ENCODE measurements at regions not wholly inside any gene's neighbourhood (a gene's known extent, or its start where the extent isn't known, plus 50 kb on each side); places are given as distances from the start of the nearest gene placed in this dataset.
A peak's percentile ranks its signal among the peaks of the same experiment; 100 is the strongest.

- no peak for ATAC-seq
- Histone ChIP-seq H3K9me3 (replicated peaks; ENCODE audit: control insufficient read depth, insufficient read depth, low read depth, low read length) (no peaks in the 10 kb centered on the region), H3K4me3 (no peak overlapping the region), H2AFZ (ENCODE audit: low read depth, low read length) (no peak overlapping the region), H4K20me1 (replicated peaks; ENCODE audit: control insufficient read depth, insufficient read depth, low read length) (peaks cover 32% of the 10 kb centered on the region), H3K4me2 (ENCODE audit: insufficient read depth, low read length) (no peak overlapping the region), H3K36me3 (ENCODE audit: control insufficient read depth, insufficient read depth, low read length) (peaks cover 20% of the 10 kb centered on the region; the same call in 2 of the 3 replicates), H3K9ac (ENCODE audit: insufficient read depth in 1 of 2, low read depth in 2 of 2, low read length in 2 of 2) (peak overlapping the region in 1 of 2 experiments; percentile 61; a peak in 1 of 4 replicates), H3K79me2 (ENCODE audit: control insufficient read depth, insufficient read depth, low read length) (peaks cover 46% of the 10 kb centered on the region), H3K4me1 (replicated peaks in 1 of 2; ENCODE audit: control insufficient read depth in 2 of 2, insufficient read depth in 2 of 2, low read length in 2 of 2) (peaks cover 0 to 17% of the 10 kb centered on the region in 2 experiments; a peak in 2 of 5 replicates), H3K27ac (ENCODE audit: extremely low read depth, low read depth, low read length) (no peak overlapping the region), H3K9me1 (ENCODE audit: control insufficient read depth, insufficient read depth, low read length) (peaks cover 13% of the 10 kb centered on the region), H3K27me3 (ENCODE audit: control insufficient read depth in 2 of 2, insufficient read depth in 2 of 2, low read length in 2 of 2) (no peaks in the 10 kb centered on the region)
- in situ Hi-C loops (cut with MboI), result no loop called here
- 93% methylated on average over 16 of the region's 16 CpGs for WGBS (ENCODE audit: insufficient coverage, low coverage, missing lambda C conversion rate)
- FAIRE-seq, result no peak
- BruUV-seq (replicated peaks), result no TSS peak
- POLR2A ChIA-PET, result interaction anchor here (0.5 to 1.9 kb wide), 5 partner anchors 8 to 57 kb away, joined by 3 to 8 read pairs (median 4); no protein-coding TSS in a partner anchor
- intact Hi-C loops (cut with micrococcal nuclease), result no loop called here
- DNase-seq (ENCODE audit: extremely low read depth in 1 of 4, low spot score in 3 of 4), result no peak
- CTCF ChIA-PET (ENCODE audit: low intra/inter-chr PET ratio), result interaction anchor here (0.6 kb wide), 1 partner anchor 68 kb away, joined by 3 read pairs; no protein-coding TSS in a partner anchor
- TF ChIP-seq ZNF766 (CRISPR knock-in tag; conservative IDR thresholded peaks at IDR 0.05), result no peak
- no peak for TF ChIP-seq CUX1 (CRISPR knock-in tag; IDR thresholded peaks at IDR 0.05)
- no peak for TF ChIP-seq MAFG (tag; conservative IDR thresholded peaks at IDR 0.05)
- TF ChIP-seq CBFA2T3 (IDR thresholded peaks at IDR 0.05), result no peak
- TF ChIP-seq TGIF2 (CRISPR knock-in tag; IDR thresholded peaks at IDR 0.05), result no peak
- TF ChIP-seq MEIS2 (IDR thresholded peaks at IDR 0.05; ENCODE audit: partially characterized antibody), result no peak
- TF ChIP-seq SFPQ (IDR thresholded peaks at IDR 0.05; ENCODE audit: low read depth, low read length), result no peak
- no peak for TF ChIP-seq ZBTB34 (CRISPR knock-in tag; IDR thresholded peaks at IDR 0.05)
- no peak for TF ChIP-seq ZNF518B (CRISPR knock-in tag; IDR thresholded peaks at IDR 0.05)
Observed at GRCh38 chr17:77399319-77399957, 258.7 kb downstream of the SEC14L1 start.
